Upper lobe of right lung (tissue), 1 donor: ENCODE measurements at regions not wholly inside any gene's neighbourhood (a gene's known extent, or its start where the extent isn't known, plus 50 kb on each side); places are given as distances from the start of the nearest gene placed in this dataset.

ENCODE experiments used
- ATAC-seq: fragments of 200-7000 bp; cut with Tn5 transposase; one replicate; pipeline ENCODE4 v1.9.1; 2020; ENCODE audit warnings: mild to moderate bottlenecking, moderate library complexity
- DNase-seq: peaks from one replicate; pipeline ENCODE4 v3.0.0-alpha.2; 2020
- H3K27ac ChIP-seq: fragments of 200-600 bp; one replicate; pipeline ENCODE4 v1.8.0; 2022
- H3K27me3 ChIP-seq: fragments of 200-600 bp; one replicate; pipeline ENCODE4 v1.8.0; 2022; ENCODE audit warnings: mild to moderate bottlenecking
- H3K36me3 ChIP-seq: fragments of 200-600 bp; one replicate; pipeline ENCODE4 v1.8.0; 2022
- H3K4me1 ChIP-seq: fragments of 200-600 bp; one replicate; pipeline ENCODE4 v1.8.0; 2022
- H3K4me3 ChIP-seq: fragments of 200-600 bp; one replicate; pipeline ENCODE4 v1.8.0; 2022; ENCODE audit warnings: mild to moderate bottlenecking
- H3K9me3 ChIP-seq: fragments of 200-600 bp; one replicate; pipeline ENCODE4 v1.8.0; 2022
- CTCF ChIP-seq: fragments of 200-600 bp; IDR thresholded peaks from one replicate; pipeline ENCODE4 v1.8.0; 2022; ENCODE audit warnings: antibody characterized with exemption
- intact Hi-C: fragments of 100-400 bp; cut with DNase I; formaldehyde crosslinking; loops from one replicate; pipeline ENCODE4 v1.11.0; 2022
- donor health status: DM: no; HTN: yes; CAD: no; lungs with severe emphysema.

- no peak for DNase-seq
- no peak overlapping the region for H3K27ac ChIP-seq
- no peak for TF ChIP-seq CTCF
Observed at GRCh38 chr18:73986711-73987110, 160.9 kb downstream of the FBXO15 start.

GRCh38 chr18:73985855-73986625, 161.6 kb downstream of the FBXO15 start:
- H3K9me3 ChIP-seq: no peaks in the 10 kb centered on the region
- no peaks in the 10 kb centered on the region for H3K4me1 ChIP-seq
- TF ChIP-seq CTCF: no peak
- intact Hi-C loops: no loop called here
- no peak for ATAC-seq
- no peaks in the 10 kb centered on the region for H3K27me3 ChIP-seq
- no peak for DNase-seq
- no peak overlapping the region for H3K4me3 ChIP-seq
- no peak overlapping the region for H3K27ac ChIP-seq
- no peaks in the 10 kb centered on the region for H3K36me3 ChIP-seq

More at GRCh38 chr18:73986711-73987110, 160.9 kb downstream of the FBXO15 start:
- intact Hi-C loops: no loop called here
- Histone ChIP-seq H3K9me3 (no peaks in the 10 kb centered on the region), H3K27me3 (no peaks in the 10 kb centered on the region), H3K4me3 (no peak overlapping the region), H3K4me1 (no peaks in the 10 kb centered on the region), H3K36me3 (no peaks in the 10 kb centered on the region)
- no peak for ATAC-seq

GRCh38 chr18:73983970-73984369, 163.7 kb downstream of the FBXO15 start:
- Histone ChIP-seq H3K36me3 (no peaks in the 10 kb centered on the region), H3K4me3 (no peak overlapping the region), H3K4me1 (no peaks in the 10 kb centered on the region), H3K27ac (no peak overlapping the region), H3K9me3 (no peaks in the 10 kb centered on the region), H3K27me3 (no peaks in the 10 kb centered on the region)
- ATAC-seq: no peak
- TF ChIP-seq CTCF: no peak
- intact Hi-C loops: no loop called here
- no peak for DNase-seq

GRCh38 chr18:73983496-73983895, 164.1 kb downstream of the FBXO15 start:
- no peak for DNase-seq
- intact Hi-C loops: no loop called here
- no peak for ATAC-seq
- H3K4me3 ChIP-seq: no peak overlapping the region
- no peaks in the 10 kb centered on the region for H3K9me3 ChIP-seq
- no peak overlapping the region for H3K27ac ChIP-seq
- no peaks in the 10 kb centered on the region for H3K4me1 ChIP-seq
- H3K36me3 ChIP-seq: no peaks in the 10 kb centered on the region
- no peak for TF ChIP-seq CTCF
- no peaks in the 10 kb centered on the region for H3K27me3 ChIP-seq

- DNase-seq (no peak), ATAC-seq (no peak)
- intact Hi-C loops: no loop called here
- Histone ChIP-seq H3K9me3 (no peaks in the 10 kb centered on the region), H3K27me3 (no peaks in the 10 kb centered on the region), H3K27ac (no peak overlapping the region), H3K4me3 (no peak overlapping the region), H3K4me1 (no peaks in the 10 kb centered on the region), H3K36me3 (no peaks in the 10 kb centered on the region)
- no peak for TF ChIP-seq CTCF
Observed at GRCh38 chr18:73981796-73982195, 165.8 kb downstream of the FBXO15 start.
